Osteoblast (primary cell): ENCODE measurements at regions not wholly inside any gene's neighbourhood (a gene's known extent, or its start where the extent isn't known, plus 50 kb on each side); places are given as distances from the start of the nearest gene placed in this dataset.

ENCODE experiments used
- DNase-seq: peaks from one replicate; pipeline ENCODE4 v3.0.0; 2011; ENCODE audit warnings: low spot score, mixed read lengths; ENCODE audit not compliant: insufficient read length; ENCODE audit errors: missing footprints
- H2AFZ ChIP-seq: 2 replicates; pipeline ENCODE4 v1.6.0; 2011; ENCODE audit warnings: mild to moderate bottlenecking, low read length
- H3K27ac ChIP-seq: 2 replicates; pipeline ENCODE4 v1.5.1; 2011; ENCODE audit warnings: mild to moderate bottlenecking, low read depth, low read length, moderate library complexity
- H3K27me3 ChIP-seq: 2 replicates; pipeline ENCODE4 v1.6.0; 2012; ENCODE audit warnings: mild to moderate bottlenecking, control low read depth, inconsistent platforms, low read length, moderate library complexity; ENCODE audit not compliant: insufficient read depth
- H3K36me3 ChIP-seq: 2 replicates; pipeline ENCODE4 v1.5.1; 2011; ENCODE audit warnings: mild to moderate bottlenecking, low read length, control low read depth, moderate library complexity; ENCODE audit not compliant: insufficient read depth
- H3K4me1 ChIP-seq: 2 replicates; pipeline ENCODE4 v1.5.1; 2011; ENCODE audit warnings: mild to moderate bottlenecking, low read length, control low read depth, moderate library complexity; ENCODE audit not compliant: insufficient read depth
- H3K4me2 ChIP-seq: 2 replicates; pipeline ENCODE4 v1.6.0; 2011; ENCODE audit warnings: mild to moderate bottlenecking, low read length; ENCODE audit not compliant: insufficient read depth
- H3K4me3 ChIP-seq: fragments of 200-600 bp; sonication (generic); 3 replicates; pipeline ENCODE4 v1.5.1; 2012; ENCODE audit warnings: mild to moderate bottlenecking, low read length, inconsistent platforms; ENCODE audit not compliant: insufficient read depth
- H3K79me2 ChIP-seq: 2 replicates; pipeline ENCODE4 v1.6.0; 2012; ENCODE audit warnings: mild to moderate bottlenecking, low read length, control low read depth, inconsistent platforms; ENCODE audit not compliant: insufficient read depth
- H3K9me3 ChIP-seq: 2 replicates; pipeline ENCODE4 v1.5.1; 2011; ENCODE audit warnings: low read depth, low read length, control low read depth
- H4K20me1 ChIP-seq: 2 replicates; pipeline ENCODE4 v1.6.0; 2012; ENCODE audit warnings: mild to moderate bottlenecking, low read length, control low read depth; ENCODE audit not compliant: insufficient read depth
- CTCF ChIP-seq: IDR thresholded peaks from 2 replicates; pipeline ENCODE4 v1.5.1; 2011; ENCODE audit warnings: mild to moderate bottlenecking, low read depth, low read length, moderate library complexity; ENCODE audit errors: extremely low read depth

GRCh38 chr12:19026034-19026433, 103.5 kb upstream of the PLEKHA5 start:
- no peak overlapping the region for H2AFZ ChIP-seq
- peaks cover 5% of the 10 kb centered on the region for H3K4me1 ChIP-seq
- H4K20me1 ChIP-seq: no peaks in the 10 kb centered on the region
- no peak for DNase-seq
- H3K4me2 ChIP-seq: no peak overlapping the region
- H3K36me3 ChIP-seq: no peaks in the 10 kb centered on the region
- H3K27ac ChIP-seq: no peak overlapping the region
- TF ChIP-seq CTCF: no peak
- no peaks in the 10 kb centered on the region for H3K79me2 ChIP-seq
- H3K4me3 ChIP-seq: no peak overlapping the region
- H3K27me3 ChIP-seq: no peaks in the 10 kb centered on the region
- no peaks in the 10 kb centered on the region for H3K9me3 ChIP-seq

- no peak for DNase-seq
- Histone ChIP-seq H3K79me2 (no peaks in the 10 kb centered on the region), H3K27ac (no peak overlapping the region), H3K9me3 (no peaks in the 10 kb centered on the region), H4K20me1 (no peaks in the 10 kb centered on the region), H3K4me1 (peaks cover 7% of the 10 kb centered on the region), H3K4me2 (no peak overlapping the region), H2AFZ (no peak overlapping the region), H3K27me3 (no peaks in the 10 kb centered on the region), H3K36me3 (no peaks in the 10 kb centered on the region), H3K4me3 (no peak overlapping the region)
- TF ChIP-seq CTCF: no peak
Measured at GRCh38 chr12:19026614-19027488, 102.7 kb upstream of the PLEKHA5 start.

GRCh38 chr12:19030180-19030579, 99.4 kb upstream of the PLEKHA5 start:
- H4K20me1 ChIP-seq: no peaks in the 10 kb centered on the region
- H3K36me3 ChIP-seq: no peaks in the 10 kb centered on the region
- no peaks in the 10 kb centered on the region for H3K27me3 ChIP-seq
- H3K4me1 ChIP-seq: peaks cover 9% of the 10 kb centered on the region
- no peaks in the 10 kb centered on the region for H3K79me2 ChIP-seq
- H3K9me3 ChIP-seq: no peaks in the 10 kb centered on the region
- no peak overlapping the region for H3K27ac ChIP-seq
- H3K4me2 ChIP-seq: no peak overlapping the region
- TF ChIP-seq CTCF: no peak
- no peak overlapping the region for H2AFZ ChIP-seq
- DNase-seq: no peak
- no peak overlapping the region for H3K4me3 ChIP-seq

- Histone ChIP-seq H3K27ac (no peak overlapping the region), H3K4me3 (no peak overlapping the region), H3K4me2 (peak overlapping the region; percentile 15), H3K4me1 (peaks cover 12% of the 10 kb centered on the region), H3K79me2 (no peaks in the 10 kb centered on the region), H3K36me3 (no peaks in the 10 kb centered on the region), H2AFZ (no peak overlapping the region), H3K9me3 (no peaks in the 10 kb centered on the region), H3K27me3 (no peaks in the 10 kb centered on the region), H4K20me1 (no peaks in the 10 kb centered on the region)
- TF ChIP-seq CTCF: no peak
- peak; percentile 21 for DNase-seq
Measured at GRCh38 chr12:19030603-19031002, 98.9 kb upstream of the PLEKHA5 start.
